MV-4-11 (cell line): ENCODE measurements at regions not wholly inside any gene's neighbourhood (a gene's known extent, or its start where the extent isn't known, plus 50 kb on each side); places are given as distances from the start of the nearest gene placed in this dataset.
"Not testable (repeated sequence)": the region's sequence is repeated elsewhere in the genome, so short reads cannot be mapped to it uniquely, and the experiment has no call there.

Source experiments
- DNase-seq: peaks from one replicate; lab custom pipeline; 2025; lab: John Stamatoyannopoulos, UW

DNA sequence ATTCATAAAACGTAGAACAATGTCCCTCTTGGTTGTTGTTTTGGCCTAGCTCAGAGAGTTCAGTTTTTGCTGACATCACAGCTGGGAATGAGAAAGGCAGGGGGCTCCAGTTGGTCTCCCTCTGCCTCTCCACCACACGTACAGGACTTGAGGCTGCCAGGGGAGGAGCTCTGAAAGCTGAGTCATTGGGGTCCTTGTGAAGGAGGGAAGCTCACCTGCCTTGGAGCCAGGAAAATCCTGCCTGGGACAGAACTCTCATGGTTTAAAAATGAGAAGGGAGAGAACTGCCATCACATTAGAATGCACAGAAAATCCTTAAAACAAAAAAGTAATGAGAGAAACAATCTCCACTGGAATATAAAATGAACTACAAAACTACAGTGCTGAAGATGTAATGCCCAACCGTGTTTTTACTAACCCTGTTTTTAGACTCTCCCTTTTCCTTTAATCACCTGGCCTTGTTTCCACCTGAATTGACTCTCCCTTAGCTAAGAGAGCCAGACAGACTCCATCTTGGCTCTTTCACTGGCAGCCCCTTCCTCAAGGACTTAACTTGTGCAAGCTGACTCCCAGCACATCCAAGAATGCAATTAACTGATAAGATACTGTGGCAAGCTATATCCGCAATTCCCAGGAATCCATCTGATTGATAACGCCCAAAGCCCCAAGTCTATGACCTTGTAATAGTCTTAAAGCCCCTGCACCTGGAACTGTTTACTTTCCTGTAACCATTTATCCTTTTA, 58.6 kb upstream of the TARP start:
- not testable (repeated sequence) for DNase-seq

DNA sequence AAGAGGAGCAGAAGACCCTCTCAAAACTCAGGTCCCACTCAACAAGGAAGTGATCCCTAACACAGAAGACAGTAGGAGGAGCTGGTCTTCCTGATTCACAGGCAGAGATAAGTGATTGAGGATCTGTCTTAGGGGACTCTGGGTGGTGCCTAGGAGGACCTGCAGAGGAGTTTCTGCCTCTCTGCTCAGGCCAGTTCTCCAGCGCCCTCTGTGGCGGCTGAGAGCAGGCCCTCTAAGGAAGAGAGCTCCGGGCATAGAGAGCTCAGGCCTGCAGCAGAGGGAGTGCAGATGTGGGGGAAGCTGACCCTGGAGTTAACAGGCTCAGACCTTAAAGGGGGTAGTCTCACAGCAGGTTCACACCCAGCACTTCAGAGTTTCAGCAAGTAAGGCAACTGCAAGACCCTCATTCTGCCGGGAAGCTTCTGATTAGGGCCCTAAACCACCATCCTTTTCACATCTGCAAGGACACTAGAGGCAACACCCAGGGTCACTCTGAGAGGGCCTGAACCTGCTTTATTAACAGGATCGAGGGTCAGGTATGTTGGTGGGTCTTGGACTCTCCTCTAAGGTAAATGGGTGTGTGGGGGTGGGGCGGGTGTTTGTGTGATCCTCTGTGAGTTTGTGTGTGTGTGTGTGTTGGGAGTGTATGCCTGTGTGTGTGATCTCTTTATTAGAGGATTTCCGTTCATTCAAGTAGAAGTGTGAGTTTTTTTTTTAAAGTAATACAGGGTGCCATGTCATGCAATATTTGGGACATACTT, 57.6 kb upstream of the TARP start:
- peak; percentile 75 for DNase-seq

DNA sequence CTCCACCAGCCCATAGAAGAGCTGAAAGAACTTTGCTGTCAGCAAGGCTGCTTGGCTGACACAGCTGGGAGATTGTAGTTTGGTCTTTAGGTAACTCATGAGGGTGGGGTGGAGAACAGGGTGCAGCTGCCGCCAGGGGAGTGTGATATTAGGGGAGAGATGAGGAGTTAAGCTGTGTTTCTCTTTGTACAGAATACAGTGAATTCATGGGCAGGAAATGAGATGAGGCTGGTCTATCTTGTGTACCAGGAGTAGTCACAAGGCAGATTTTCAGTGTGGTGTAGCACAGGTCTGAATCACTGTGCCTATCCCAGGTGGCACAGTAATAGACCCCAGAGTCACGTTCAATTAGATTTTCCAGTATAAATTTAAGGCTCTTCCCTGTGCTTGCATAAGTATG, 56.6 kb upstream of the TARP start:
- DNase-seq, result no peak

DNA sequence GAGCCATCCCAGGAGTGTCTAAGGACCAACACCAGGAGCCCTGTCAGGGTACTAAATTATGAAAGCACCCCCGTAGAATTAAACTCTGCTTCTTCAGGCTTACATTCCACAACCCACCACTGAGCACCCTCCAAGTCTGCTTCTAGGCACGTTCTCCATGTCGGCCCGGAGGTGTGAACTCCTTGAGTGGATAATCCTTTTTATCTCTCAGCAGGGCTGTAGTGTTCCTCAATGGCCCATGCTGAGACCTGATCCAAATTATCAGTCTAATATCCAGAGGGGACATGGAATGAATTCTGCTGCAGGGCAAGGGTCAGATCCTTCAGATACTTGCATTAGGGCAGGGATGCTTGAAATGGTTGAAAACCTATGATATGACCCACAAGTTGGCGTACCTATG, 55.9 kb upstream of the TARP start:
- no peak for DNase-seq

DNA sequence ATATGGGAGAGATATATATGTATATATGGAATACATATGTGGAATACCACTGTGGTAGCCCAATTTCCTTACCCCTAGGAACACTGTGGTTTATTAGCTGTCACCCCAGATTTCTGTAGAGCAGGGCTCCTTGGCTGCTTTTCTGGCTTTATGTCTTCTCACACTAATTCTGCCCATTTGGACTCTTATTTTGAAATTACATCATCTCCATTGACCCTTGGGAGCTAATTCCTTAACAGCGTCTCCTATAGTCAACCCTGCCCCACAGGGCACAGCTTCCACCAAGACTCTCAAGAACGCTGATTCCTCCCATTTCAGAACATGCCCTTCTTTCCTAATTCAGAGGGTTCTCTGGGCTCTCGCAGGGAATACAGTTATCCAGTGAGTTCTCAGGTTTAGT, 55.4 kb upstream of the TARP start:
- no peak for DNase-seq

DNA sequence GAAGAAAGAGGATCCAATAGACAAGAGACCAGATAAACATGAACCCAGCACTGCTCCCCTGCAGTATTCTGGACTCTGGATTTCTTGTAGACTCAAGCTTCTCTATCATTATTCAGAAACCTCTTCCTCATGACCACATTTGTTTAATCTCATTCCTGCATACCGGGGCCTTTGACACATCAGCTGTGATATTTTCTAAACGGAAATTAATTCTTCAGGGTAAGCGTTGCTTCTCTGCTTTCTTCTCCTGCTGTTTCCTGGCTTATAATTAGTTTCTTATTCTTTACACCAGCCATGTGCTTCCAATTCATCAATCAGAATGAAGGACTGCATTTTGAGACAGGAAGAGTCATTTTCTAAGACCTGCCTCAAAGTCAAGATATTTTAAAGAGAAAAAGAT, 54.2 kb upstream of the TARP start:
- DNase-seq, result no peak
